MM.1S (cell line): ENCODE measurements at regions not wholly inside any gene's neighbourhood (a gene's known extent, or its start where the extent isn't known, plus 50 kb on each side); places are given as distances from the start of the nearest gene placed in this dataset.

Source experiments
- EZH2 ChIP-seq: fragments of 300-600 bp; sonication (generic); optimal IDR thresholded peaks from 2 replicates; pipeline ENCODE3; 2017; ENCODE audit warnings: low read depth, mild to moderate bottlenecking, antibody characterized with exemption, low read length, mixed read lengths
- TF ChIP-seq, protein P1 (sequence below): fragments of 300-600 bp; sonication (generic); IDR thresholded peaks from 2 replicates; pipeline ENCODE4 v1.5.1; 2016; ENCODE audit warnings: antibody characterized with exemption, low read length, mixed read lengths

DNA sequence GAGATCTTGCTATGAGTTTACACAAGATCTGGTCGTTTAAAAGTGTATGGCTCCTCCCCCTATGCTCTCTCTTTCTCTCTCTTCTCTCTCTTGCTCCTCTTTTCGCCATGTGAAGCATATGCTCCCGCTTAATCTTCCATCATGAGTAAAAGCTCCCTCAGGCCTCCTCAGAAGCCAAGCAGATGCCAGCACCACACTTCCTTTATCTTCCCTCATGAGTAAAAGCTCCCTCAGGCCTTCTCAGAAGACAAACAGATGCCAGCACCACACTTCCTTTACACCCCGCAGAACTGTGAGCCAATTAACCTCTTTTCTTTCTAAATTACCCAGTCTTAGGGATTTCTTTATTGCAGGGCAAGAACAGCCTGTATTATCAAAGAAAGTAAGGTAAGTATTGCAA lies 152.4 kb downstream of the SEC23A start:
- TF ChIP-seq, protein P1, sequence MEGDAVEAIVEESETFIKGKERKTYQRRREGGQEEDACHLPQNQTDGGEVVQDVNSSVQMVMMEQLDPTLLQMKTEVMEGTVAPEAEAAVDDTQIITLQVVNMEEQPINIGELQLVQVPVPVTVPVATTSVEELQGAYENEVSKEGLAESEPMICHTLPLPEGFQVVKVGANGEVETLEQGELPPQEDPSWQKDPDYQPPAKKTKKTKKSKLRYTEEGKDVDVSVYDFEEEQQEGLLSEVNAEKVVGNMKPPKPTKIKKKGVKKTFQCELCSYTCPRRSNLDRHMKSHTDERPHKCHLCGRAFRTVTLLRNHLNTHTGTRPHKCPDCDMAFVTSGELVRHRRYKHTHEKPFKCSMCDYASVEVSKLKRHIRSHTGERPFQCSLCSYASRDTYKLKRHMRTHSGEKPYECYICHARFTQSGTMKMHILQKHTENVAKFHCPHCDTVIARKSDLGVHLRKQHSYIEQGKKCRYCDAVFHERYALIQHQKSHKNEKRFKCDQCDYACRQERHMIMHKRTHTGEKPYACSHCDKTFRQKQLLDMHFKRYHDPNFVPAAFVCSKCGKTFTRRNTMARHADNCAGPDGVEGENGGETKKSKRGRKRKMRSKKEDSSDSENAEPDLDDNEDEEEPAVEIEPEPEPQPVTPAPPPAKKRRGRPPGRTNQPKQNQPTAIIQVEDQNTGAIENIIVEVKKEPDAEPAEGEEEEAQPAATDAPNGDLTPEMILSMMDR, result no peak
- no peak for TF ChIP-seq EZH2
